ENCODE measurements at regions not wholly inside any gene's neighbourhood (a gene's known extent, or its start where the extent isn't known, plus 50 kb on each side); places are given as distances from the start of the nearest gene placed in this dataset.

- no peaks in the 10 kb centered on the region for H3F3A ChIP-seq (ENCODE audit: low read depth)
- no peaks in the 10 kb centered on the region for H3K27me3 ChIP-seq (ENCODE audit: insufficient read depth, low read length, poor library complexity, severe bottlenecking)
- H3K4me3 ChIP-seq (ENCODE audit: low read length, poor library complexity, severe bottlenecking): no peak overlapping the region
- H3K4me1 ChIP-seq (ENCODE audit: insufficient read depth, low read length, poor library complexity, severe bottlenecking): no peaks in the 10 kb centered on the region
- no peaks in the 10 kb centered on the region; the same call in 1 of the 2 replicates for H3K9me3 ChIP-seq (ENCODE audit: insufficient read depth, low read depth, low read length)
- H3K9ac ChIP-seq (ENCODE audit: low read depth, low read length, poor library complexity, severe bottlenecking): no peak overlapping the region
- H3K4me2 ChIP-seq (ENCODE audit: low read depth, low read length, poor library complexity, severe bottlenecking): no peak overlapping the region
- no peaks in the 10 kb centered on the region for H3K9me2 ChIP-seq (replicated peaks; ENCODE audit: low read depth, low read length)
- no peaks in the 10 kb centered on the region for H3K36me3 ChIP-seq (ENCODE audit: insufficient read depth, low read length)
- TF ChIP-seq, protein P1, sequence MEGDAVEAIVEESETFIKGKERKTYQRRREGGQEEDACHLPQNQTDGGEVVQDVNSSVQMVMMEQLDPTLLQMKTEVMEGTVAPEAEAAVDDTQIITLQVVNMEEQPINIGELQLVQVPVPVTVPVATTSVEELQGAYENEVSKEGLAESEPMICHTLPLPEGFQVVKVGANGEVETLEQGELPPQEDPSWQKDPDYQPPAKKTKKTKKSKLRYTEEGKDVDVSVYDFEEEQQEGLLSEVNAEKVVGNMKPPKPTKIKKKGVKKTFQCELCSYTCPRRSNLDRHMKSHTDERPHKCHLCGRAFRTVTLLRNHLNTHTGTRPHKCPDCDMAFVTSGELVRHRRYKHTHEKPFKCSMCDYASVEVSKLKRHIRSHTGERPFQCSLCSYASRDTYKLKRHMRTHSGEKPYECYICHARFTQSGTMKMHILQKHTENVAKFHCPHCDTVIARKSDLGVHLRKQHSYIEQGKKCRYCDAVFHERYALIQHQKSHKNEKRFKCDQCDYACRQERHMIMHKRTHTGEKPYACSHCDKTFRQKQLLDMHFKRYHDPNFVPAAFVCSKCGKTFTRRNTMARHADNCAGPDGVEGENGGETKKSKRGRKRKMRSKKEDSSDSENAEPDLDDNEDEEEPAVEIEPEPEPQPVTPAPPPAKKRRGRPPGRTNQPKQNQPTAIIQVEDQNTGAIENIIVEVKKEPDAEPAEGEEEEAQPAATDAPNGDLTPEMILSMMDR (conservative IDR thresholded peaks at IDR 0.05; ENCODE audit: low read length): no peak
- TF ChIP-seq EZH2phosphoT487 (IDR thresholded peaks at IDR 0.05; ENCODE audit: borderline replicate concordance): no peak
- no peaks in the 10 kb centered on the region for H3K79me2 ChIP-seq (ENCODE audit: insufficient read depth, low read length)
- H2AFZ ChIP-seq (ENCODE audit: low read length): no peak overlapping the region
- H4K20me1 ChIP-seq (ENCODE audit: insufficient read depth, low read length, poor library complexity, severe bottlenecking): no peaks in the 10 kb centered on the region
Observed at GRCh38 chr16:52786091-52786490, 239.1 kb upstream of the TOX3 start.

GRCh38 chr16:52785653-52786052 lies 238.7 kb upstream of the TOX3 start:
- Histone ChIP-seq H3K27me3 (ENCODE audit: insufficient read depth, low read length, poor library complexity, severe bottlenecking) (no peaks in the 10 kb centered on the region), H4K20me1 (ENCODE audit: insufficient read depth, low read length, poor library complexity, severe bottlenecking) (no peaks in the 10 kb centered on the region), H3K9me2 (replicated peaks; ENCODE audit: low read depth, low read length) (no peaks in the 10 kb centered on the region), H3K9me3 (ENCODE audit: insufficient read depth, low read depth, low read length) (no peaks in the 10 kb centered on the region; the same call in 1 of the 2 replicates), H3K4me2 (ENCODE audit: low read depth, low read length, poor library complexity, severe bottlenecking) (no peak overlapping the region), H3K4me3 (ENCODE audit: low read length, poor library complexity, severe bottlenecking) (no peak overlapping the region), H3F3A (ENCODE audit: low read depth) (no peaks in the 10 kb centered on the region), H3K4me1 (ENCODE audit: insufficient read depth, low read length, poor library complexity, severe bottlenecking) (no peaks in the 10 kb centered on the region), H3K36me3 (ENCODE audit: insufficient read depth, low read length) (no peaks in the 10 kb centered on the region), H3K9ac (ENCODE audit: low read depth, low read length, poor library complexity, severe bottlenecking) (no peak overlapping the region), H3K79me2 (ENCODE audit: insufficient read depth, low read length) (no peaks in the 10 kb centered on the region), H2AFZ (ENCODE audit: low read length) (no peak overlapping the region)
- no peak for TF ChIP-seq EZH2phosphoT487 (IDR thresholded peaks at IDR 0.05; ENCODE audit: borderline replicate concordance)
- TF ChIP-seq, protein P1 (conservative IDR thresholded peaks at IDR 0.05; ENCODE audit: low read length): no peak

- H3K4me2 ChIP-seq (ENCODE audit: low read depth, low read length, poor library complexity, severe bottlenecking): no peak overlapping the region
- H3K9ac ChIP-seq (ENCODE audit: low read depth, low read length, poor library complexity, severe bottlenecking): no peak overlapping the region
- H3K4me1 ChIP-seq (ENCODE audit: insufficient read depth, low read length, poor library complexity, severe bottlenecking): no peaks in the 10 kb centered on the region
- H3K4me3 ChIP-seq (ENCODE audit: low read length, poor library complexity, severe bottlenecking): no peak overlapping the region
- no peaks in the 10 kb centered on the region for H4K20me1 ChIP-seq (ENCODE audit: insufficient read depth, low read length, poor library complexity, severe bottlenecking)
- no peaks in the 10 kb centered on the region for H3K9me2 ChIP-seq (replicated peaks; ENCODE audit: low read depth, low read length)
- H3K27me3 ChIP-seq (ENCODE audit: insufficient read depth, low read length, poor library complexity, severe bottlenecking): no peaks in the 10 kb centered on the region
- H3K79me2 ChIP-seq (ENCODE audit: insufficient read depth, low read length): no peaks in the 10 kb centered on the region
- no peaks in the 10 kb centered on the region for H3K36me3 ChIP-seq (ENCODE audit: insufficient read depth, low read length)
- no peaks in the 10 kb centered on the region for H3K9me3 ChIP-seq (ENCODE audit: insufficient read depth, low read depth, low read length)
- no peaks in the 10 kb centered on the region for H3F3A ChIP-seq (ENCODE audit: low read depth)
- no peak overlapping the region for H2AFZ ChIP-seq (ENCODE audit: low read length)
- TF ChIP-seq EZH2phosphoT487 (IDR thresholded peaks at IDR 0.05; ENCODE audit: borderline replicate concordance): no peak
- TF ChIP-seq, protein P1 (conservative IDR thresholded peaks at IDR 0.05; ENCODE audit: low read length): no peak
Observed at GRCh38 chr16:52783616-52784015, 236.7 kb upstream of the TOX3 start.

Measured in Loucy (cell line).